Epithelial cell of proximal tubule (primary cell): ENCODE measurements at regions not wholly inside any gene's neighbourhood (a gene's known extent, or its start where the extent isn't known, plus 50 kb on each side); places are given as distances from the start of the nearest gene placed in this dataset.

ENCODE experiments used
- DNase-seq: peaks from one replicate; pipeline ENCODE4 v3.0.0-alpha.2; 2011; ENCODE audit warnings: low read depth
- H3K4me3 ChIP-seq: 2 replicates; pipeline ENCODE4 v1.5.1; 2011; ENCODE audit warnings: low read depth, mild to moderate bottlenecking, low read length
- TF ChIP-seq, protein P1 (sequence below): conservative IDR thresholded peaks from 2 replicates; pipeline ENCODE4 v1.5.1; 2012; ENCODE audit warnings: low read depth, mild to moderate bottlenecking, low read length

DNA sequence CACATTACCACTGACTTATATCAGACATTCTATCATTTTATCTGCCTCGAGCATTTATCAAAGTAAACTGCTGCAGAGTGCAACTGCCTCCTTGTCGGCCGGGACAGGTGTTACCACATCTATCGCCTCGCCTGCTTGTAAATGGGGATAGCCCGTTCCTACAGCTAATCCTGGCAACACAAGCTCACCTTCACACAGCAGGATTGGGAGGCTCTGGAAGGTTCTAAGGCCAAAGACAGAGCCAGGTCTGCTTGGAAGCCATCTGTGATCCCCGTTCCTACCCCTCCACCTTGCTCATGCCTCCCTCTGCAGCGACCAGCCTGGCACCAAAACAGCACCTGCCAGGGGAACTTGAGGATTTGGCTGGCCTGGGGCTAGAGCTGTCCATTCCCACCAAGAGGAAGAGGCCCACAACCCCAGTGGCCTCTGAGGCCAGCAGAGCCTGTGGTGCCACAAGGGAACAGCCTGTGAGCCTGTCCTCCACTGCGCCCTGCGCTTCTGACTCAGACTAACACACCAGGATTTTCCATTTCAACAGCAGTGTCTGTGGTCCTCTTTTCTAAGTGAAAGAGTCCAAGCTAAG lies 114.8 kb upstream of the DIO3 start:
- no peak for DNase-seq
- H3K4me3 ChIP-seq = no peak overlapping the region
- TF ChIP-seq, protein P1, sequence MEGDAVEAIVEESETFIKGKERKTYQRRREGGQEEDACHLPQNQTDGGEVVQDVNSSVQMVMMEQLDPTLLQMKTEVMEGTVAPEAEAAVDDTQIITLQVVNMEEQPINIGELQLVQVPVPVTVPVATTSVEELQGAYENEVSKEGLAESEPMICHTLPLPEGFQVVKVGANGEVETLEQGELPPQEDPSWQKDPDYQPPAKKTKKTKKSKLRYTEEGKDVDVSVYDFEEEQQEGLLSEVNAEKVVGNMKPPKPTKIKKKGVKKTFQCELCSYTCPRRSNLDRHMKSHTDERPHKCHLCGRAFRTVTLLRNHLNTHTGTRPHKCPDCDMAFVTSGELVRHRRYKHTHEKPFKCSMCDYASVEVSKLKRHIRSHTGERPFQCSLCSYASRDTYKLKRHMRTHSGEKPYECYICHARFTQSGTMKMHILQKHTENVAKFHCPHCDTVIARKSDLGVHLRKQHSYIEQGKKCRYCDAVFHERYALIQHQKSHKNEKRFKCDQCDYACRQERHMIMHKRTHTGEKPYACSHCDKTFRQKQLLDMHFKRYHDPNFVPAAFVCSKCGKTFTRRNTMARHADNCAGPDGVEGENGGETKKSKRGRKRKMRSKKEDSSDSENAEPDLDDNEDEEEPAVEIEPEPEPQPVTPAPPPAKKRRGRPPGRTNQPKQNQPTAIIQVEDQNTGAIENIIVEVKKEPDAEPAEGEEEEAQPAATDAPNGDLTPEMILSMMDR = no peak

- DNase-seq = no peak
- TF ChIP-seq, protein P1 = no peak
- H3K4me3 ChIP-seq = no peak overlapping the region
These were observed 112.2 kb upstream of the DIO3 start for GRCh38 chr14:101449114-101449513.

- H3K4me3 ChIP-seq = no peak overlapping the region
- DNase-seq = no peak
- TF ChIP-seq, protein P1 = no peak
These were observed 110.1 kb upstream of the DIO3 start for GRCh38 chr14:101451166-101451565.

- DNase-seq = no peak
- H3K4me3 ChIP-seq = no peak overlapping the region
- TF ChIP-seq, protein P1 = no peak
These were observed 108.1 kb upstream of the DIO3 start for GRCh38 chr14:101453225-101453624.

GRCh38 chr14:101454229-101454628 lies 107.1 kb upstream of the DIO3 start:
- DNase-seq = no peak
- TF ChIP-seq, protein P1 = no peak
- H3K4me3 ChIP-seq = no peak overlapping the region

DNA sequence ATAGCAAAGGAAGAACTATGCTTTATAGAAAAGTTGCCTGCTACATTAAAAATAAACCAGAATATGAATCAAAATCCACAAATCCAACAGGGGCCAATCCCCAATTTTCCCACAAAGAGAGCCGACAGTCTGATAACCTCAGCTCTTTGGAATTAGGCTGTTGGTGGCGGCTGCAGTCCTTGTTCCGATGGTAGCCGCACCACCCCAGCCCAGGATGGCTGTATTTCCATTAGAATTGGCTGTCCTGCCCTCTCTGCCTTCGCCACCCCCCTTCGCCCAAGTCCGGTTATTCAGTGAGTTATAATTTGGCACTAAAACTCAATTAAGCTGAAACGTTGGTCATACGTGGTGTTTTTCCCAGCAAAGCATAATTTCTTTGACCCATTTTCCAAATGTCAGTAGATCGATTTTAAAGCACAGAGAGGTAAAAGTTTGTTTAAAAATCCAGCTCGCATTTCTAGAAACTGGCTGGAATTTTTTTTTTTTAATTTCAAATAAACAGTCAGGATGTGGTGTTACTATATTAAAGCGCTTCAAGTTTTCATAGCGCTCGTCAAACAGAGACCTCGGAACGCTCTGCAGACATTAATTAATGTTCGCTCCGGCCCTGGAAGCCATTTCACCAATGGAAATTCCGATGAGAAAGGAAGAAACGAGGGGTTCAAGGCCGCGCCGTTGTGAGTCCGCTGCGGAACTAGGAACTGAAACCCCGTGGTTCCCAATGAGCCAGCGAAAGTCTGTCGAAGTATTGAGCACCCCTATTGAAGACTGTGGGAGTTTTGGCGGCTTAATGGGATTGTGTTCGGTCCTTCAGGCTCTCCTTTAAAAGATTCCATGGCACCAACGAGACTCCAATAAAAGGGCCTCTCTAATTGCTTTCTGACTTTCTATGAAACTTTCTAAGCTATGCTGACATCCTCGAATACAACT lies 104.8 kb upstream of the DIO3 start:
- DNase-seq = no peak
- no peak overlapping the region for H3K4me3 ChIP-seq
- TF ChIP-seq, protein P1 = no peak
